Lower leg skin (tissue), 4 donors: ENCODE measurements at regions not wholly inside any gene's neighbourhood (a gene's known extent, or its start where the extent isn't known, plus 50 kb on each side); places are given as distances from the start of the nearest gene placed in this dataset.

Source experiments
- DNase-seq, 2 donors: peaks; one replicate each; pipeline ENCODE4 v3.0.0-alpha.2; 2019; ENCODE audit warnings: low spot score in 2 of 2
- H3K4me3 ChIP-seq: fragments of 200-600 bp; sonication (generic); 2 replicates; pipeline ENCODE4 v1.5.1; 2017; ENCODE audit warnings: mild to moderate bottlenecking, low read depth; ENCODE audit not compliant: poor library complexity, severe bottlenecking
- POLR2A ChIP-seq, 2 donors: fragments of 450-650 bp; IDR thresholded peaks; one replicate each; pipeline ENCODE4 v1.6.1; 2016 to 2017; ENCODE audit warnings: antibody characterized with exemption in 2 of 2, mild to moderate bottlenecking in 1 of 2, moderate library complexity in 1 of 2
- WGBS, 2 donors: methylation state at CpG; one replicate each; pipeline ENCODE4 v1.1.5; 2018; 5-methylcytosine and 5-hydroxymethylcytosine counted together
- intact Hi-C: fragments of 100-400 bp; cut with DNase I; formaldehyde crosslinking; loops from one replicate; pipeline ENCODE4 v1.15.0; 2023; ENCODE audit warnings: low total_unique reads
- TF ChIP-seq, protein P1 (sequence below), 3 donors: fragments of 450-650 bp; IDR thresholded peaks; one replicate each; pipeline ENCODE4 v1.5.1; 2016; ENCODE audit warnings: antibody characterized with exemption in 3 of 3, mild to moderate bottlenecking in 3 of 3, moderate library complexity in 2 of 3

DNA sequence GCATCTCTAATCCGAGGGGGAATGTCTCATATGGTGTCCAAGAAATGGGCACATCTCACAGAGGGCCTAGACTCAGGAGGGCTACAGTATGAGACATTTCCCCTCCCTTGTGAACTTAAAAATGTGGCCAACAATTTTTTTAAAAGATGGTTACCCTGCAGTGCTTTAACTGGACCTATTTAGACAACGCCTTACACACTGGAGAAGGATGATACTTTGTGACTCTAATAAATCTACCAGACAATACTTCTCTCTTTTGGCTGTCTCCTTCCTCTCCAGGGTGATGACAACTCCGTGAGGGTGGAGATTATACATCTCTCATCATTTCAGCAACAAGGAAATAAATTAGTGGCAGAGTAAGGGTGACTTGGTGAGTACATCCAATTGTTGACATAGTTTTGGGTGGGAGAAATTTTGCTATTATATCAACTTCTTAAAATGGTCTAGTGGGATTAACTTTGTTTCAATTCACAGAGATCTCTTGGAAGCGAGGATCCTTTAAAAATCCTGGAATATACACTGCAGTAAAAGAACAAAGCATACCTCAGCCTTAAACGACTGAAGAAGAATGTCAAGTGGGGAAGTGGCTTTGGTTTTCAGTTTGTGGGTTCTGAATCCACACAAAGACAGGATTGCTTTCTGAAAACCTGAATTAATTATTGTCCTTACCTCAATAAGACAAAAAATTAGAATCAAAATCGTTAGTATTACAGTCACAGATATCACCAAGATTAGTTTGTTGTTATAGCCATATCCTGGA, 89.8 kb downstream of the KPNA2 start:
- 54 to 61% methylated on average over 6 of the region's 6 CpGs for WGBS, 2 donors
- H3K4me3 ChIP-seq: no peak overlapping the region
- intact Hi-C loops: no loop called here
- TF ChIP-seq POLR2A (IDR thresholded peaks at IDR 0.05): no peak
- TF ChIP-seq, protein P1, sequence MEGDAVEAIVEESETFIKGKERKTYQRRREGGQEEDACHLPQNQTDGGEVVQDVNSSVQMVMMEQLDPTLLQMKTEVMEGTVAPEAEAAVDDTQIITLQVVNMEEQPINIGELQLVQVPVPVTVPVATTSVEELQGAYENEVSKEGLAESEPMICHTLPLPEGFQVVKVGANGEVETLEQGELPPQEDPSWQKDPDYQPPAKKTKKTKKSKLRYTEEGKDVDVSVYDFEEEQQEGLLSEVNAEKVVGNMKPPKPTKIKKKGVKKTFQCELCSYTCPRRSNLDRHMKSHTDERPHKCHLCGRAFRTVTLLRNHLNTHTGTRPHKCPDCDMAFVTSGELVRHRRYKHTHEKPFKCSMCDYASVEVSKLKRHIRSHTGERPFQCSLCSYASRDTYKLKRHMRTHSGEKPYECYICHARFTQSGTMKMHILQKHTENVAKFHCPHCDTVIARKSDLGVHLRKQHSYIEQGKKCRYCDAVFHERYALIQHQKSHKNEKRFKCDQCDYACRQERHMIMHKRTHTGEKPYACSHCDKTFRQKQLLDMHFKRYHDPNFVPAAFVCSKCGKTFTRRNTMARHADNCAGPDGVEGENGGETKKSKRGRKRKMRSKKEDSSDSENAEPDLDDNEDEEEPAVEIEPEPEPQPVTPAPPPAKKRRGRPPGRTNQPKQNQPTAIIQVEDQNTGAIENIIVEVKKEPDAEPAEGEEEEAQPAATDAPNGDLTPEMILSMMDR (IDR thresholded peaks at IDR 0.05): no peak
- no peak for DNase-seq

DNA sequence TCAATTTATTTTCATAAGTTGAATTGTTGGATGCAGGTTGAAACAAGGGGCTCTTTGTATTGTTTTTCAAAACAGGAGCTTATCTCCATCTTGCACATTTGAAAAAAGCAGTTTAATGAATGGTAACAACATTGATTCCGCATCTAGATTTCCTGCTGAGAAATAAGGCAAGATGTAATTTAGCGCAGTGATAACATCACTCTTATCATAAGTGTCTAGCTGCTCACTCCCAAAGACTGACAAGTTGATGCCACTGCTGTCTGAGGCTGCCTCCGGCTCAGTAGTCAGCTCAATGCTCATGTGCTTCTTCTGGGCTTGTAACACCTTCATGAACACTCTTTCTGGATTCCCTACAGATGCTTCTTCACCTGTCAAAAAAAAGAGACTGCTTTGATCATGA, 92.4 kb downstream of the KPNA2 start:
- TF ChIP-seq, protein P1 (IDR thresholded peaks at IDR 0.05): no peak
- TF ChIP-seq POLR2A (IDR thresholded peaks at IDR 0.05): no peak
- no peak overlapping the region for H3K4me3 ChIP-seq
- intact Hi-C loops: no loop called here
- no peak for DNase-seq
- 78 to 90% methylated on average over 3 of the region's 3 CpGs for WGBS, 2 donors

DNA sequence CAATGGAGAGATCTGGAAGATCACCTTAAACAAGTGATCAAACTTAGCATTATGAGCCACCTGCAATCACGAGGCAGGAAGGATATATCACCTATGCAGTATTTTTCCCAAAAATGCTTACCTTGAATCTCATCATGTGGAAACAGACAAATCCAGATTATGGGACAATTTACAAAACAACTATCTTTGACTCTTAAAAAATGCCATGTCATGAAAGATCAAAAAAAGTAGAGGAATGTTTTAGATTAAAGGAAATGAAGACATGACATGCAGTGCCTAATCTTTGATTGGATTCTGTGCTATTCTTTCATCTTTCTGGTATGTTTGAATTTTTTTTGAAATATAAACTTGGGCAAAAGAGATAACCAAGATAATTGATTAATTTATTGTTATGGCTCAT, 95.9 kb downstream of the KPNA2 start:
- 92 to 100% methylated on average over 1 of the region's 1 CpG for WGBS, 2 donors
- H3K4me3 ChIP-seq: no peak overlapping the region
- DNase-seq: no peak
- TF ChIP-seq, protein P1 (IDR thresholded peaks at IDR 0.05): no peak
- intact Hi-C loops: no loop called here

GRCh38 chr17:68133346-68134045, 98.0 kb downstream of the KPNA2 start:
- TF ChIP-seq, protein P1 (IDR thresholded peaks at IDR 0.05): no peak
- TF ChIP-seq POLR2A (IDR thresholded peaks at IDR 0.05): no peak
- H3K4me3 ChIP-seq: no peak overlapping the region
- DNase-seq: no peak
- 80 to 93% methylated on average over 10 to 11 of the region's 11 CpGs for WGBS, 2 donors
- intact Hi-C loops: no loop called here

GRCh38 chr17:68134046-68134637, 98.6 kb downstream of the KPNA2 start:
- intact Hi-C loops: no loop called here
- TF ChIP-seq, protein P1 (IDR thresholded peaks at IDR 0.05): no peak
- TF ChIP-seq POLR2A (IDR thresholded peaks at IDR 0.05): no peak
- WGBS, 2 donors: 91 to 92% methylated on average over 22 to 23 of the region's 23 CpGs
- no peak overlapping the region for H3K4me3 ChIP-seq
- no peak for DNase-seq
